Activated CD8-positive, alpha-beta T cell treated with anti-CD3 and anti-CD28 coated beads for 36 hours (primary cell): ENCODE measurements at regions not wholly inside any gene's neighbourhood (a gene's known extent, or its start where the extent isn't known, plus 50 kb on each side); places are given as distances from the start of the nearest gene placed in this dataset.

Source experiments
- ATAC-seq: fragments of 200-7000 bp; cut with Tn5 transposase; one replicate; pipeline ENCODE4 v1.10.0; 2021; ENCODE audit warnings: mild to moderate bottlenecking, moderate library complexity
- CTCF ChIA-PET: fragments of 350-600 bp; sonication (Branson Sonifier 250); formaldehyde crosslinking; loops from one replicate; lab custom pipeline; 2021; ENCODE audit warnings: antibody characterized with exemption; lab: Charles Lee
- POLR2A ChIA-PET: fragments of 350-600 bp; sonication (Branson Sonifier 250); formaldehyde crosslinking; loops from one replicate; lab custom pipeline; 2021; ENCODE audit warnings: antibody characterized with exemption; lab: Charles Lee
- DNase-seq: peaks from one replicate; pipeline ENCODE4 v3.0.0-alpha.2; 2020
- H3K27ac Mint-ChIP-seq: one replicate; pipeline ENCODE4 v1.8.0; 2021; ENCODE audit warnings: mild to moderate bottlenecking, mixed read lengths
- H3K27me3 Mint-ChIP-seq: one replicate; pipeline ENCODE4 v1.8.0; 2021; ENCODE audit warnings: mixed read lengths
- H3K36me3 Mint-ChIP-seq: one replicate; pipeline ENCODE4 v1.8.0; 2021; ENCODE audit warnings: low read depth, mixed read lengths
- H3K4me1 Mint-ChIP-seq: one replicate; pipeline ENCODE4 v1.8.0; 2021; ENCODE audit warnings: low read depth, mixed read lengths
- H3K4me3 Mint-ChIP-seq: one replicate; pipeline ENCODE4 v1.8.0; 2021; ENCODE audit warnings: mild to moderate bottlenecking, moderate library complexity, mixed read lengths
- H3K9me3 Mint-ChIP-seq: one replicate; pipeline ENCODE4 v1.8.0; 2021; ENCODE audit warnings: mixed read lengths
- CTCF ChIP-seq: fragments of 200-600 bp; IDR thresholded peaks from one replicate; pipeline ENCODE4 v1.8.0; 2022; ENCODE audit warnings: antibody characterized with exemption, mild to moderate bottlenecking
- intact Hi-C: fragments of 100-400 bp; cut with micrococcal nuclease; formaldehyde crosslinking; loops from one replicate; pipeline ENCODE4 v1.10.0; 2022

GRCh38 chr3:110732420-110732819 lies 339.2 kb upstream of the NECTIN3 start:
- no peaks in the 10 kb centered on the region for H3K9me3 Mint-ChIP-seq
- intact Hi-C loops, result no loop called here
- peaks cover 8% of the 10 kb centered on the region for H3K27me3 Mint-ChIP-seq
- no peak for ATAC-seq
- no peak overlapping the region for H3K27ac Mint-ChIP-seq
- POLR2A ChIA-PET, result no interaction called here
- H3K36me3 Mint-ChIP-seq, result no peaks in the 10 kb centered on the region
- no peak overlapping the region for H3K4me3 Mint-ChIP-seq
- TF ChIP-seq CTCF, result no peak
- CTCF ChIA-PET, result no interaction called here
- H3K4me1 Mint-ChIP-seq, result no peaks in the 10 kb centered on the region
- no peak for DNase-seq

- CTCF ChIA-PET, result no interaction called here
- intact Hi-C loops, result no loop called here
- Mint-ChIP-seq H3K4me1 (no peaks in the 10 kb centered on the region), H3K36me3 (no peaks in the 10 kb centered on the region), H3K27me3 (peaks cover 8% of the 10 kb centered on the region), H3K9me3 (no peaks in the 10 kb centered on the region), H3K27ac (no peak overlapping the region), H3K4me3 (no peak overlapping the region)
- POLR2A ChIA-PET, result no interaction called here
- no peak for TF ChIP-seq CTCF
- no peak for ATAC-seq
- no peak for DNase-seq
Observed at GRCh38 chr3:110733045-110733444, 338.6 kb upstream of the NECTIN3 start.

- Mint-ChIP-seq H3K27ac (no peak overlapping the region), H3K36me3 (no peaks in the 10 kb centered on the region), H3K4me1 (no peaks in the 10 kb centered on the region), H3K9me3 (no peaks in the 10 kb centered on the region), H3K27me3 (peaks cover 7% of the 10 kb centered on the region), H3K4me3 (no peak overlapping the region)
- intact Hi-C loops, result no loop called here
- no peak for ATAC-seq
- no peak for TF ChIP-seq CTCF
- POLR2A ChIA-PET, result no interaction called here
- no peak for DNase-seq
- CTCF ChIA-PET, result no interaction called here
Observed at GRCh38 chr3:110734524-110734923, 337.1 kb upstream of the NECTIN3 start.

- ChIA-PET POLR2A (no interaction called here), CTCF (no interaction called here)
- DNase-seq, result no peak
- intact Hi-C loops, result no loop called here
- no peak for ATAC-seq
- H3K27me3 Mint-ChIP-seq, result no peaks in the 10 kb centered on the region
- H3K27ac Mint-ChIP-seq, result no peak overlapping the region
- H3K9me3 Mint-ChIP-seq, result no peaks in the 10 kb centered on the region
- H3K4me3 Mint-ChIP-seq, result no peak overlapping the region
- no peaks in the 10 kb centered on the region for H3K36me3 Mint-ChIP-seq
- no peak for TF ChIP-seq CTCF
- H3K4me1 Mint-ChIP-seq, result no peaks in the 10 kb centered on the region
Observed at GRCh38 chr3:110736332-110736731, 335.3 kb upstream of the NECTIN3 start.

GRCh38 chr3:110738531-110738930 lies 333.1 kb upstream of the NECTIN3 start:
- ATAC-seq, result no peak

More at GRCh38 chr3:110738531-110738930, 333.1 kb upstream of the NECTIN3 start:
- Mint-ChIP-seq H3K27me3 (no peaks in the 10 kb centered on the region), H3K4me1 (no peaks in the 10 kb centered on the region), H3K4me3 (no peak overlapping the region), H3K27ac (no peak overlapping the region), H3K36me3 (no peaks in the 10 kb centered on the region), H3K9me3 (no peaks in the 10 kb centered on the region)
- no peak for DNase-seq
- intact Hi-C loops, result no loop called here
- CTCF ChIA-PET, result no interaction called here
- TF ChIP-seq CTCF, result no peak
- POLR2A ChIA-PET, result no interaction called here
